Adrenal gland (tissue), 9 donors: ENCODE measurements at regions not wholly inside any gene's neighbourhood (a gene's known extent, or its start where the extent isn't known, plus 50 kb on each side); places are given as distances from the start of the nearest gene placed in this dataset.
A peak's percentile ranks its signal among the peaks of the same experiment; 100 is the strongest.

Source experiments
- DNase-seq, 7 donors: peaks; one replicate each; pipeline ENCODE4 v3.0.0-alpha.2; 2019 to 2020
- H3K27ac ChIP-seq, 5 donors: fragments of 200-600 bp; sonication (generic) in 4 of 5; 1 replicate in 3 of 5; 2 replicates in 2 of 5; pipeline versions ENCODE4 v1.5.1 to v1.8.0; 2016 to 2020; ENCODE audit warnings: mild to moderate bottlenecking in 1 of 5
- H3K27me3 ChIP-seq: fragments of 200-600 bp; 2 replicates; pipeline ENCODE4 v1.8.0; 2021
- H3K36me3 ChIP-seq, 2 donors: fragments of 200-600 bp; replicated peaks in 1 of 2; 1 replicate in 1 of 2; 2 replicates in 1 of 2; pipeline versions ENCODE4 v1.5.1 to v1.8.0; 2018 to 2022
- H3K4me1 ChIP-seq, 2 donors: fragments of 200-600 bp; replicated peaks in 1 of 2; 1 replicate in 1 of 2; 2 replicates in 1 of 2; pipeline versions ENCODE4 v1.5.1 to v1.8.0; 2018 to 2021
- H3K4me3 ChIP-seq, 4 donors: fragments of 200-600 bp; sonication (generic) in 3 of 4; one replicate each; pipeline ENCODE4 v1.5.1; 2016 to 2018
- H3K9me3 ChIP-seq, 3 donors: fragments of 200-600 bp; sonication (generic) in 1 of 3; replicated peaks in 1 of 3; 1 replicate in 2 of 3; 2 replicates in 1 of 3; pipeline versions ENCODE4 v1.5.1 to v1.8.0; 2016 to 2021
- CTCF ChIP-seq, 6 experiments: fragments of 450-650 bp in 4 of 6; fragments of 200-600 bp in 2 of 6; sonication (generic) in 1 of 6; IDR thresholded peaks; 1 replicate in 5 of 6; 2 replicates in 1 of 6; pipeline versions ENCODE4 v1.5.1 to v1.8.0; 2016 to 2021; ENCODE audit warnings: antibody characterized with exemption in 6 of 6, mild to moderate bottlenecking in 2 of 6, moderate library complexity in 1 of 6
- POLR2A ChIP-seq, 2 donors: fragments of 450-650 bp; IDR thresholded peaks; one replicate each; pipeline ENCODE4 v1.6.1; 2017; ENCODE audit warnings: antibody characterized with exemption in 2 of 2, mild to moderate bottlenecking in 2 of 2, moderate library complexity in 1 of 2
- WGBS, 4 donors: extraction: QIAGEN DNeasy Blood & Tissue Kit in 2 of 4; methylation state at CpG; one replicate each; pipeline versions ENCODE4 v1.1.5 to v1.1.7; 2013 to 2017; 5-methylcytosine and 5-hydroxymethylcytosine counted together
- intact Hi-C, 2 donors: fragments of 100-400 bp; cut with DNase I; formaldehyde crosslinking; loops; one replicate each; pipeline versions ENCODE4 v1.14.1 to v1.15.0; 2022 to 2023
- donor health status: healthy with polysubstance abuse.
- donor health status: Bipolar disorder and iron deficiency.
- donor health status: DM: yes; HTN: yes; CAD: no.
- donor health status: DM: no; HTN: no; CAD: no.
- donor health status: DM: no; HTN: no; CAD: no.

GRCh38 chr5:112548246-112548881 lies 129.3 kb upstream of the EPB41L4A start:
- H3K36me3 ChIP-seq = no peaks in the 10 kb centered on the region
- H3K9me3 ChIP-seq = no peaks in the 10 kb centered on the region
- peaks cover 0 to 4% of the 10 kb centered on the region in 2 donors for H3K4me1 ChIP-seq
- H3K4me3 ChIP-seq = no peak overlapping the region
- TF ChIP-seq CTCF (IDR thresholded peaks at IDR 0.05) = no peak
- no peak for TF ChIP-seq POLR2A (IDR thresholded peaks at IDR 0.05)
- peak in 6 of 7 donors; percentile 55 to 69 (median 66) for DNase-seq
- H3K27me3 ChIP-seq = no peaks in the 10 kb centered on the region
- intact Hi-C loops = no loop called here
- peak overlapping the region in 1 of 5 donors; percentile 39 for H3K27ac ChIP-seq
- 20 to 36% (median 29%) methylated on average over 4 of the region's 4 CpGs for WGBS, 4 donors

- Histone ChIP-seq H3K27ac (no peak overlapping the region), H3K36me3 (no peaks in the 10 kb centered on the region), H3K27me3 (no peaks in the 10 kb centered on the region), H3K9me3 (no peaks in the 10 kb centered on the region), H3K4me1 (peaks cover 0 to 4% of the 10 kb centered on the region in 2 donors), H3K4me3 (no peak overlapping the region)
- 78 to 85% (median 83%) methylated on average over 4 of the region's 4 CpGs for WGBS, 4 donors
- TF ChIP-seq CTCF (IDR thresholded peaks at IDR 0.05) (no peak), POLR2A (IDR thresholded peaks at IDR 0.05) (no peak)
- intact Hi-C loops = no loop called here
- no peak for DNase-seq
These were observed 130.1 kb upstream of the EPB41L4A start for GRCh38 chr5:112549127-112549526.

- Histone ChIP-seq H3K27ac (no peak overlapping the region), H3K9me3 (no peaks in the 10 kb centered on the region), H3K4me3 (no peak overlapping the region), H3K4me1 (peaks cover 0 to 4% of the 10 kb centered on the region in 2 donors), H3K36me3 (no peaks in the 10 kb centered on the region), H3K27me3 (no peaks in the 10 kb centered on the region)
- TF ChIP-seq CTCF (IDR thresholded peaks at IDR 0.05) (no peak), POLR2A (IDR thresholded peaks at IDR 0.05) (no peak)
- intact Hi-C loops = loop anchor here (5.0 to 10.0 kb wide), 2 partner anchors 208 to 375 kb away; partner anchors contain the start of gene REEP5 (in 1 of the 2)
- 60 to 75% (median 68%) methylated on average over 2 of the region's 2 CpGs for WGBS, 4 donors
- DNase-seq = no peak
These were observed 130.6 kb upstream of the EPB41L4A start for GRCh38 chr5:112549605-112550166.

- Histone ChIP-seq H3K27ac (no peak overlapping the region), H3K27me3 (no peaks in the 10 kb centered on the region), H3K4me3 (no peak overlapping the region), H3K4me1 (peaks cover 0 to 4% of the 10 kb centered on the region in 2 donors), H3K36me3 (no peaks in the 10 kb centered on the region), H3K9me3 (no peaks in the 10 kb centered on the region)
- TF ChIP-seq CTCF (IDR thresholded peaks at IDR 0.05) (peak; percentile 65 to 89 (median 80)), POLR2A (IDR thresholded peaks at IDR 0.05) (no peak)
- intact Hi-C loops = loop anchor here (2.0 to 10.0 kb wide), 3 partner anchors 205 to 373 kb away; partner anchors contain the start of gene REEP5 (in 1 of the 2)
- 40 to 46% (median 41%) methylated on average over 5 of the region's 5 CpGs for WGBS, 4 donors
- peak; percentile 23 to 66 (median 48) for DNase-seq
These were observed 132.4 kb upstream of the EPB41L4A start for GRCh38 chr5:112551419-112552032.
